ENCODE measurements at regions not wholly inside any gene's neighbourhood (a gene's known extent, or its start where the extent isn't known, plus 50 kb on each side); places are given as distances from the start of the nearest gene placed in this dataset.

DNA sequence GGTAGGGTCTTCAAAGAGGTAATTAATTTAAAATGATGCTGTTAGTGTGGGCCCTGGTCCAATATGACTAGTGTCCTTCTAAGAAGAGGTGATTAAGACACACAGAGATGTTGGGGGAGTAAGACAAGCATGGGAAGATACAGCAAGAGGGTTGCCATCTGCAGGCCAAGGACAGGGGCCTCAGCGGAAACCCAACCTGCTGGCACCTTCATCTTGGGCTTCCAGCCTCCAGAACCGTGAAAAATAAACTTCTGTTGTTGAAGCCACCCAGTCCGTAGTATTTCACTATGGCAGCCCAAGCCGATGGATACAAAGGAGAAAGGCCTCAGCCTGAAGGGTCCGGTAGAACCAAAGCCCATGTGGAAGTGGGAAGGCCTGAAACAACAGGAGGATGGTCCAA lies 161.7 kb upstream of the UBE2E1 start:
- no peaks in the 10 kb centered on the region for H3K36me3 ChIP-seq (ENCODE audit: insufficient read depth, low read length)
- TF ChIP-seq FOXP2 (optimal IDR thresholded peaks at IDR 0.05; ENCODE audit: control extremely low read depth, extremely low read length, insufficient read depth) (no peak), POLR2AphosphoS5 (IDR thresholded peaks at IDR 0.05; ENCODE audit: borderline replicate concordance, low read depth, low read length) (no peak), EZH2 (IDR thresholded peaks at IDR 0.05) (no peak)
- no peak for DNase-seq (ENCODE audit: low read depth, low spot score)
- H3K9me3 ChIP-seq (ENCODE audit: low read depth, low read length), result no peaks in the 10 kb centered on the region
- H3K4me3 ChIP-seq, result no peak overlapping the region
- no peak overlapping the region for H3K27ac ChIP-seq
- no peak overlapping the region for H3K9ac ChIP-seq (ENCODE audit: insufficient read length)

DNA sequence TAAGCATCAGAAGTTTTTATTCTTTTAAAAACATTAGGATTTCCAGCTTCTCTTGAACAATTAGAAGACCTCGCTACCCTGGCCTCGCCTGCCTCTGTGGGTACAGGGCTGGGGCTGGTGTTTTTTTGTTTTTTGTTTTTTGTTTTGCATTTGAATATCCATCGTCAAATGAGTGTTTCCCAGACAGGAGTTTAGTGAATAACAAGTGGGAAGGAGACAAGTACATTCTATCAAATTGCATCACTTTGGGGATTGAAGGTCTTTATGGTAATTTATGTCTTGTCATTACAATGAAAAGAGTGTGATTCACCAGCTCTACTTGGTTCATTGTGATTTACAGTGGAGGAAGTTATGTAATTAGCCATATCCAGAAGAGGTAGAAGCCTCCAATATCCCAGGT lies 161.1 kb upstream of the UBE2E1 start:
- TF ChIP-seq POLR2AphosphoS5 (IDR thresholded peaks at IDR 0.05; ENCODE audit: borderline replicate concordance, low read depth, low read length) (no peak), FOXP2 (optimal IDR thresholded peaks at IDR 0.05; ENCODE audit: control extremely low read depth, extremely low read length, insufficient read depth) (no peak)
- Histone ChIP-seq H3K9me3 (ENCODE audit: low read depth, low read length) (no peaks in the 10 kb centered on the region), H3K36me3 (ENCODE audit: insufficient read depth, low read length) (no peaks in the 10 kb centered on the region), H3K27ac (no peak overlapping the region), H3K4me3 (no peak overlapping the region), H3K9ac (ENCODE audit: insufficient read length) (no peak overlapping the region)
- DNase-seq (ENCODE audit: low read depth, low spot score), result no peak

GRCh38 chr3:23645533-23646183 lies 160.1 kb upstream of the UBE2E1 start:
- no peak overlapping the region for H3K27ac ChIP-seq
- no peak overlapping the region for H3K9ac ChIP-seq (ENCODE audit: insufficient read length)
- DNase-seq (ENCODE audit: low read depth, low spot score), result no peak
- H3K36me3 ChIP-seq (ENCODE audit: insufficient read depth, low read length), result no peaks in the 10 kb centered on the region
- H3K9me3 ChIP-seq (ENCODE audit: low read depth, low read length), result no peaks in the 10 kb centered on the region
- TF ChIP-seq POLR2AphosphoS5 (IDR thresholded peaks at IDR 0.05; ENCODE audit: borderline replicate concordance, low read depth, low read length) (no peak), EZH2 (IDR thresholded peaks at IDR 0.05) (no peak), FOXP2 (optimal IDR thresholded peaks at IDR 0.05; ENCODE audit: control extremely low read depth, extremely low read length, insufficient read depth) (no peak)
- no peak overlapping the region for H3K4me3 ChIP-seq

GRCh38 chr3:23646184-23646920 lies 159.4 kb upstream of the UBE2E1 start:
- Histone ChIP-seq H3K4me3 (no peak overlapping the region), H3K27ac (no peak overlapping the region), H3K36me3 (ENCODE audit: insufficient read depth, low read length) (no peaks in the 10 kb centered on the region), H3K9ac (ENCODE audit: insufficient read length) (no peak overlapping the region), H3K9me3 (ENCODE audit: low read depth, low read length) (no peaks in the 10 kb centered on the region)
- TF ChIP-seq POLR2AphosphoS5 (IDR thresholded peaks at IDR 0.05; ENCODE audit: borderline replicate concordance, low read depth, low read length) (no peak), FOXP2 (optimal IDR thresholded peaks at IDR 0.05; ENCODE audit: control extremely low read depth, extremely low read length, insufficient read depth) (no peak), EZH2 (IDR thresholded peaks at IDR 0.05) (no peak)
- DNase-seq (ENCODE audit: low read depth, low spot score), result no peak

DNA sequence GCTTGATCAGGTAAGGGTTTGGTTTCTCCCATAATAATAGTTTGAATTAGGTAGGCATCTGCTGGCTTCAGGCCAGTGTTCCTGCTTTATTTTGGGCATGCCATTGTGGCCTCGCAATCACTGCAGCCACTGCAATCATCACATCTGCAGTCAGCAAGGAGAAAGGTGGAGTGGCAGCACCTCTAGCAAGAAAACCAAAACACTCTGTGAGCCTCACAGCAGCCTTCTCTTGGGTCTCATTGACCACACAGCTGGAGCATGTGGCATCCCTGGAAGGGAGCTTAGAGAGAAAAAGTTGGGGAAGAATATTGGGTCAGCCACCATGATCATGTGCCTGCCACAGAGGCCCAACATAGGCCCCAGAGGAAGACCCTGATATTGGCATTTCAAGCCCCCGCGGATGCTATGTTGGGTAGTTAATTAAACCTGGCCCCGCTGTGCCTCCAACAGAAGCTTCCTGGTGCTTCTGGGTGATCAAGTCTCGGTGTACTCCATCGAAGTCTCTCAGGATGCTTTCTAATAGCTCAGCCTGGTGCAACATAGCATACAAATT lies 158.0 kb upstream of the UBE2E1 start:
- Histone ChIP-seq H3K36me3 (ENCODE audit: insufficient read depth, low read length) (no peaks in the 10 kb centered on the region), H3K9ac (ENCODE audit: insufficient read length) (no peak overlapping the region), H3K4me3 (no peak overlapping the region), H3K9me3 (ENCODE audit: low read depth, low read length) (no peaks in the 10 kb centered on the region), H3K27ac (no peak overlapping the region)
- TF ChIP-seq POLR2AphosphoS5 (IDR thresholded peaks at IDR 0.05; ENCODE audit: borderline replicate concordance, low read depth, low read length) (no peak), EZH2 (IDR thresholded peaks at IDR 0.05) (no peak), FOXP2 (optimal IDR thresholded peaks at IDR 0.05; ENCODE audit: control extremely low read depth, extremely low read length, insufficient read depth) (no peak)
- no peak for DNase-seq (ENCODE audit: low read depth, low spot score)

DNA sequence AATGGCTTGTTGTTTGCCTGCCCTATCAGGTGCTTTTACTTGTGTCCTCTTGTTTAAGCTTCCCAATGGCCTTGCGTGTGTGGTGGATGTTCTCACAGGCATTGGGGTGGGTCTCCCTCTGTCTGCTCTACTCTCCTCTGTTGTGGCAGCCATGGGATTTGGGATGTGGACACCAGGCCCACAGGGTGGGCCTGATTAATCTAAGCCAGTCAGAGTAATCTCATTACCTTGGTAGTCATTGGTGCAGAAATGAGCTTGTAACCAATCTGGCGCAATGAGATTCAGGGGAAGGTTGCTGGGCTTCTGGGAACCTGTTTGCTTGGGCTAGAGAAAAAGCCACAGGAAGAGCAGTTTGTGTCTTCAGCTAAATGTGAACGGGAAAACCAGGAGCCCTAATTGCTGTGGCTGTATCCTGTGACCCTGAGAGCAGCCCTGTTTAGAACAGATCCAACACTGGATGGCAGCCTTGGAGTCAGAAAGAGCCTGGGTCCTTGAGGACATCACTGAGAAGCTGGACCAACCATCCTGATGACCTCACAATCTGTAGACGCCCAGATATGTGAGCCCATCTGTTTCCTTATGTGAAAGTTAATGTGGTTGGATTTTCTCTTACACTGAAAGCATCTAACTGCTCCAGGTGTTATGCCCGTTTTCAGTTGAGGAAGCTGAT lies 157.3 kb upstream of the UBE2E1 start:
- TF ChIP-seq POLR2AphosphoS5 (IDR thresholded peaks at IDR 0.05; ENCODE audit: borderline replicate concordance, low read depth, low read length), result no peak
- no peak for TF ChIP-seq EZH2 (IDR thresholded peaks at IDR 0.05)
- TF ChIP-seq FOXP2 (optimal IDR thresholded peaks at IDR 0.05; ENCODE audit: control extremely low read depth, extremely low read length, insufficient read depth), result no peak
- H3K9me3 ChIP-seq (ENCODE audit: low read depth, low read length), result no peaks in the 10 kb centered on the region
- no peak overlapping the region for H3K4me3 ChIP-seq
- no peak for DNase-seq (ENCODE audit: low read depth, low spot score)
- no peak overlapping the region for H3K27ac ChIP-seq
- no peak overlapping the region for H3K9ac ChIP-seq (ENCODE audit: insufficient read length)
- H3K36me3 ChIP-seq (ENCODE audit: insufficient read depth, low read length), result no peaks in the 10 kb centered on the region

- no peak for DNase-seq (ENCODE audit: low read depth, low spot score)
- no peak overlapping the region for H3K4me3 ChIP-seq
- H3K9me3 ChIP-seq (ENCODE audit: low read depth, low read length), result no peaks in the 10 kb centered on the region
- no peaks in the 10 kb centered on the region for H3K36me3 ChIP-seq (ENCODE audit: insufficient read depth, low read length)
- no peak overlapping the region for H3K9ac ChIP-seq (ENCODE audit: insufficient read length)
- no peak for TF ChIP-seq POLR2AphosphoS5 (IDR thresholded peaks at IDR 0.05; ENCODE audit: borderline replicate concordance, low read depth, low read length)
- TF ChIP-seq EZH2 (IDR thresholded peaks at IDR 0.05), result no peak
- TF ChIP-seq FOXP2 (optimal IDR thresholded peaks at IDR 0.05; ENCODE audit: control extremely low read depth, extremely low read length, insufficient read depth), result no peak
- no peak overlapping the region for H3K27ac ChIP-seq
Measured at GRCh38 chr3:23648996-23649395, 156.8 kb upstream of the UBE2E1 start.

- DNase-seq (ENCODE audit: low read depth, low spot score), result no peak
- H3K9ac ChIP-seq (ENCODE audit: insufficient read length), result no peak overlapping the region
- no peaks in the 10 kb centered on the region for H3K9me3 ChIP-seq (ENCODE audit: low read depth, low read length)
- TF ChIP-seq EZH2 (IDR thresholded peaks at IDR 0.05) (no peak), FOXP2 (optimal IDR thresholded peaks at IDR 0.05; ENCODE audit: control extremely low read depth, extremely low read length, insufficient read depth) (no peak), POLR2AphosphoS5 (IDR thresholded peaks at IDR 0.05; ENCODE audit: borderline replicate concordance, low read depth, low read length) (no peak)
- no peak overlapping the region for H3K27ac ChIP-seq
- no peaks in the 10 kb centered on the region for H3K36me3 ChIP-seq (ENCODE audit: insufficient read depth, low read length)
- no peak overlapping the region for H3K4me3 ChIP-seq
Measured at GRCh38 chr3:23649448-23649847, 156.3 kb upstream of the UBE2E1 start.

All from SK-N-MC (cell line).